Ishikawa (cell line): ENCODE measurements at regions not wholly inside any gene's neighbourhood (a gene's known extent, or its start where the extent isn't known, plus 50 kb on each side); places are given as distances from the start of the nearest gene placed in this dataset.

ENCODE experiments used
- CEBPB ChIP-seq: IDR thresholded peaks from 2 replicates; pipeline ENCODE4 v1.6.1; 2012
- CREB1 ChIP-seq: IDR thresholded peaks from 2 replicates; pipeline ENCODE4 v1.6.1; 2012; ENCODE audit warnings: low read depth
- EGR1 ChIP-seq: IDR thresholded peaks from 2 replicates; pipeline ENCODE4 v1.6.1; 2012
- EP300 ChIP-seq: IDR thresholded peaks from 2 replicates; pipeline ENCODE4 v1.6.1; 2012; ENCODE audit warnings: borderline replicate concordance
- FOXM1 ChIP-seq: IDR thresholded peaks from 2 replicates; pipeline ENCODE4 v1.6.1; 2012; ENCODE audit warnings: low read depth, borderline replicate concordance
- RAD21 ChIP-seq: IDR thresholded peaks from 2 replicates; pipeline ENCODE4 v1.6.1; 2012; ENCODE audit warnings: low read depth
- REST ChIP-seq: IDR thresholded peaks from 2 replicates; pipeline ENCODE4 v1.6.1; 2012; ENCODE audit warnings: low read depth, mild to moderate bottlenecking
- TCF12 ChIP-seq: IDR thresholded peaks from 2 replicates; pipeline ENCODE4 v1.6.1; 2012; ENCODE audit warnings: low read depth
- YY1 ChIP-seq: IDR thresholded peaks from 2 replicates; pipeline ENCODE4 v1.6.1; 2012; ENCODE audit warnings: low read depth
- TF ChIP-seq, protein P1 (sequence below): IDR thresholded peaks from 2 replicates; pipeline ENCODE4 v1.6.1; 2012
- TF ChIP-seq, protein P2 (sequence below): IDR thresholded peaks from 2 replicates; pipeline ENCODE4 v1.6.1; 2012

GRCh38 chr13:83672612-83673011 lies 209.7 kb downstream of the SLITRK1 start:
- TF ChIP-seq REST: no peak
- no peak for TF ChIP-seq CREB1
- TF ChIP-seq TCF12: no peak
- TF ChIP-seq EGR1: no peak
- no peak for TF ChIP-seq EP300
- TF ChIP-seq, protein P1, sequence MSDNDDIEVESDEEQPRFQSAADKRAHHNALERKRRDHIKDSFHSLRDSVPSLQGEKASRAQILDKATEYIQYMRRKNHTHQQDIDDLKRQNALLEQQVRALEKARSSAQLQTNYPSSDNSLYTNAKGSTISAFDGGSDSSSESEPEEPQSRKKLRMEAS: no peak
- no peak for TF ChIP-seq RAD21
- TF ChIP-seq FOXM1: no peak
- no peak for TF ChIP-seq CEBPB
- TF ChIP-seq, protein P2, sequence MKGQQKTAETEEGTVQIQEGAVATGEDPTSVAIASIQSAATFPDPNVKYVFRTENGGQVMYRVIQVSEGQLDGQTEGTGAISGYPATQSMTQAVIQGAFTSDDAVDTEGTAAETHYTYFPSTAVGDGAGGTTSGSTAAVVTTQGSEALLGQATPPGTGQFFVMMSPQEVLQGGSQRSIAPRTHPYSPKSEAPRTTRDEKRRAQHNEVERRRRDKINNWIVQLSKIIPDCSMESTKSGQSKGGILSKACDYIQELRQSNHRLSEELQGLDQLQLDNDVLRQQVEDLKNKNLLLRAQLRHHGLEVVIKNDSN: no peak
- TF ChIP-seq YY1: no peak
